ENCODE measurements at regions not wholly inside any gene's neighbourhood (a gene's known extent, or its start where the extent isn't known, plus 50 kb on each side); places are given as distances from the start of the nearest gene placed in this dataset.

GRCh38 chr4:1487761-1488160 lies 81.5 kb upstream of the NKX1-1 start:
- DNase-seq (ENCODE audit: insufficient read length, low spot score) (no peak), FAIRE-seq (no peak)

GRCh38 chr4:1487106-1487505 lies 80.9 kb upstream of the NKX1-1 start:
- no peak for DNase-seq (ENCODE audit: insufficient read length, low spot score)
- no peak for FAIRE-seq

- FAIRE-seq = no peak
- no peak for DNase-seq (ENCODE audit: insufficient read length, low spot score)
These were observed 79.0 kb upstream of the NKX1-1 start for GRCh38 chr4:1485280-1485679.

- no peak for FAIRE-seq
- DNase-seq (ENCODE audit: insufficient read length, low spot score) = no peak
These were observed 74.5 kb upstream of the NKX1-1 start for GRCh38 chr4:1480720-1481119.

GRCh38 chr4:1479454-1479853 lies 73.2 kb upstream of the NKX1-1 start:
- no peak for FAIRE-seq
- no peak for DNase-seq (ENCODE audit: insufficient read length, low spot score)

- DNase-seq (ENCODE audit: insufficient read length, low spot score) = no peak
- FAIRE-seq = no peak
These were observed 72.6 kb upstream of the NKX1-1 start for GRCh38 chr4:1478766-1479355.

- FAIRE-seq (no peak), DNase-seq (ENCODE audit: insufficient read length, low spot score) (no peak)
These were observed 71.0 kb upstream of the NKX1-1 start for GRCh38 chr4:1477045-1477840.

GRCh38 chr4:1476140-1476513 lies 69.9 kb upstream of the NKX1-1 start:
- DNase-seq (ENCODE audit: insufficient read length, low spot score) (no peak), FAIRE-seq (no peak)

- no peak for FAIRE-seq
- DNase-seq (ENCODE audit: insufficient read length, low spot score) = no peak
These were observed 69.3 kb upstream of the NKX1-1 start for GRCh38 chr4:1475277-1476139.

GRCh38 chr4:1474126-1475090 lies 68.2 kb upstream of the NKX1-1 start:
- no peak for DNase-seq (ENCODE audit: insufficient read length, low spot score)
- FAIRE-seq = no peak

GRCh38 chr4:1473718-1474117 lies 67.5 kb upstream of the NKX1-1 start:
- FAIRE-seq (no peak), DNase-seq (ENCODE audit: insufficient read length, low spot score) (no peak)

- no peak for FAIRE-seq
These were observed 66.8 kb upstream of the NKX1-1 start for GRCh38 chr4:1472911-1473518.

GRCh38 chr4:1472148-1472797 lies 66.0 kb upstream of the NKX1-1 start:
- DNase-seq (ENCODE audit: insufficient read length, low spot score) (no peak), FAIRE-seq (no peak)

More at GRCh38 chr4:1472911-1473518, 66.8 kb upstream of the NKX1-1 start:
- no peak for DNase-seq (ENCODE audit: insufficient read length, low spot score)

- DNase-seq (ENCODE audit: insufficient read length, low spot score) = no peak
- FAIRE-seq = no peak
These were observed 65.4 kb upstream of the NKX1-1 start for GRCh38 chr4:1471443-1472147.

- FAIRE-seq (no peak), DNase-seq (ENCODE audit: insufficient read length, low spot score) (no peak)
These were observed 64.7 kb upstream of the NKX1-1 start for GRCh38 chr4:1470816-1471442.

GRCh38 chr4:1470393-1470670 lies 64.1 kb upstream of the NKX1-1 start:
- DNase-seq (ENCODE audit: insufficient read length, low spot score) = no peak
- FAIRE-seq = no peak

GRCh38 chr4:1469607-1470392 lies 63.6 kb upstream of the NKX1-1 start:
- DNase-seq (ENCODE audit: insufficient read length, low spot score) (no peak), FAIRE-seq (no peak)

GRCh38 chr4:1469043-1469442 lies 62.8 kb upstream of the NKX1-1 start:
- FAIRE-seq (no peak), DNase-seq (ENCODE audit: insufficient read length, low spot score) (no peak)

All from GM19239 (cell line).